Activated naive CD4-positive, alpha-beta T cell treated with anti-CD3 and anti-CD28 coated beads for 36 hours (primary cell): ENCODE measurements at regions not wholly inside any gene's neighbourhood (a gene's known extent, or its start where the extent isn't known, plus 50 kb on each side); places are given as distances from the start of the nearest gene placed in this dataset.
"Not testable (repeated sequence)": the region's sequence is repeated elsewhere in the genome, so short reads cannot be mapped to it uniquely, and the experiment has no call there.

Source experiments
- CTCF ChIA-PET: fragments of 350-600 bp; sonication (Branson Sonifier 250); formaldehyde crosslinking; loops from one replicate; lab custom pipeline; 2021; ENCODE audit warnings: antibody characterized with exemption; lab: Charles Lee
- DNase-seq: peaks from one replicate; pipeline ENCODE4 v3.0.0-alpha.2; 2020
- H3K27ac Mint-ChIP-seq: one replicate; pipeline ENCODE4 v1.8.0; 2021; ENCODE audit warnings: mild to moderate bottlenecking, mixed read lengths
- H3K27me3 Mint-ChIP-seq: one replicate; pipeline ENCODE4 v1.8.0; 2021; ENCODE audit warnings: low read depth, mixed read lengths
- H3K36me3 Mint-ChIP-seq: one replicate; pipeline ENCODE4 v1.8.0; 2021; ENCODE audit warnings: low read depth, mixed read lengths
- H3K4me1 Mint-ChIP-seq: one replicate; pipeline ENCODE4 v1.8.0; 2021; ENCODE audit warnings: low read depth, mixed read lengths
- H3K4me3 Mint-ChIP-seq: one replicate; pipeline ENCODE4 v1.8.0; 2021; ENCODE audit warnings: mild to moderate bottlenecking, moderate library complexity, mixed read lengths
- H3K9me3 Mint-ChIP-seq: one replicate; pipeline ENCODE4 v1.8.0; 2021; ENCODE audit warnings: mixed read lengths
- intact Hi-C: fragments of 100-400 bp; cut with micrococcal nuclease; formaldehyde crosslinking; loops from one replicate; pipeline ENCODE4 v1.15.1; 2023

GRCh38 chr2:67614454-67614853, 217.3 kb downstream of the ETAA1 start:
- Mint-ChIP-seq H3K27me3 (peaks cover 6% of the 10 kb centered on the region), H3K4me1 (no peaks in the 10 kb centered on the region), H3K4me3 (no peak overlapping the region), H3K36me3 (no peaks in the 10 kb centered on the region), H3K9me3 (no peaks in the 10 kb centered on the region), H3K27ac (no peak overlapping the region)
- DNase-seq = no peak
- CTCF ChIA-PET = no interaction called here
- intact Hi-C loops = no loop called here

GRCh38 chr2:67616749-67617148, 219.6 kb downstream of the ETAA1 start:
- Mint-ChIP-seq H3K4me3 (no peak overlapping the region), H3K27me3 (peaks cover 6% of the 10 kb centered on the region), H3K4me1 (no peaks in the 10 kb centered on the region), H3K36me3 (no peaks in the 10 kb centered on the region), H3K9me3 (no peaks in the 10 kb centered on the region), H3K27ac (no peak overlapping the region)
- DNase-seq = no peak
- intact Hi-C loops = no loop called here
- CTCF ChIA-PET = no interaction called here

GRCh38 chr2:67619204-67619603, 222.1 kb downstream of the ETAA1 start:
- no peaks in the 10 kb centered on the region for H3K9me3 Mint-ChIP-seq
- CTCF ChIA-PET = no interaction called here
- H3K36me3 Mint-ChIP-seq = no peaks in the 10 kb centered on the region
- H3K27ac Mint-ChIP-seq = no peak overlapping the region
- H3K4me1 Mint-ChIP-seq = no peaks in the 10 kb centered on the region
- intact Hi-C loops = no loop called here
- no peak for DNase-seq
- peaks cover 2% of the 10 kb centered on the region for H3K27me3 Mint-ChIP-seq
- H3K4me3 Mint-ChIP-seq = no peak overlapping the region

- H3K9me3 Mint-ChIP-seq, H3K4me3 Mint-ChIP-seq, H3K4me1 Mint-ChIP-seq, H3K27ac Mint-ChIP-seq, intact Hi-C loops, H3K36me3 Mint-ChIP-seq, CTCF ChIA-PET, DNase-seq, H3K27me3 Mint-ChIP-seq: not testable (repeated sequence)
These were observed 226.6 kb downstream of the ETAA1 start for GRCh38 chr2:67623741-67624140.

GRCh38 chr2:67625178-67625577, 228.0 kb downstream of the ETAA1 start:
- no peak for DNase-seq
- no peaks in the 10 kb centered on the region for H3K36me3 Mint-ChIP-seq
- no peaks in the 10 kb centered on the region for H3K4me1 Mint-ChIP-seq
- intact Hi-C loops = no loop called here
- peaks cover 2% of the 10 kb centered on the region for H3K27me3 Mint-ChIP-seq
- H3K9me3 Mint-ChIP-seq = no peaks in the 10 kb centered on the region
- CTCF ChIA-PET = no interaction called here
- no peak overlapping the region for H3K4me3 Mint-ChIP-seq
- no peak overlapping the region for H3K27ac Mint-ChIP-seq

- intact Hi-C loops = no loop called here
- H3K4me1 Mint-ChIP-seq = no peaks in the 10 kb centered on the region
These were observed 228.8 kb downstream of the ETAA1 start for GRCh38 chr2:67625690-67626475.

GRCh38 chr2:67626656-67627055, 229.5 kb downstream of the ETAA1 start:
- Mint-ChIP-seq H3K4me3 (no peak overlapping the region), H3K4me1 (no peaks in the 10 kb centered on the region), H3K9me3 (no peaks in the 10 kb centered on the region), H3K27ac (no peak overlapping the region), H3K27me3 (peaks cover 2% of the 10 kb centered on the region), H3K36me3 (no peaks in the 10 kb centered on the region)
- CTCF ChIA-PET = no interaction called here
- intact Hi-C loops = no loop called here
- no peak for DNase-seq

More at GRCh38 chr2:67625690-67626475, 228.8 kb downstream of the ETAA1 start:
- CTCF ChIA-PET = no interaction called here
- Mint-ChIP-seq H3K27ac (no peak overlapping the region), H3K4me3 (no peak overlapping the region), H3K27me3 (peaks cover 2% of the 10 kb centered on the region), H3K36me3 (no peaks in the 10 kb centered on the region), H3K9me3 (no peaks in the 10 kb centered on the region)
- DNase-seq = no peak

GRCh38 chr2:67627456-67628207, 230.5 kb downstream of the ETAA1 start:
- Mint-ChIP-seq H3K36me3 (no peaks in the 10 kb centered on the region), H3K27ac (no peak overlapping the region), H3K9me3 (no peaks in the 10 kb centered on the region), H3K4me1 (no peaks in the 10 kb centered on the region), H3K4me3 (no peak overlapping the region), H3K27me3 (peaks cover 5% of the 10 kb centered on the region)
- no peak for DNase-seq
- intact Hi-C loops = no loop called here
- CTCF ChIA-PET = no interaction called here

- H3K9me3 Mint-ChIP-seq = no peaks in the 10 kb centered on the region
- CTCF ChIA-PET = no interaction called here
- no peak overlapping the region for H3K4me3 Mint-ChIP-seq
- H3K36me3 Mint-ChIP-seq = no peaks in the 10 kb centered on the region
- H3K4me1 Mint-ChIP-seq = no peaks in the 10 kb centered on the region
- peaks cover 3% of the 10 kb centered on the region for H3K27me3 Mint-ChIP-seq
- no peak for DNase-seq
- no peak overlapping the region for H3K27ac Mint-ChIP-seq
- intact Hi-C loops = no loop called here
These were observed 231.8 kb downstream of the ETAA1 start for GRCh38 chr2:67628892-67629291.

- no peak for DNase-seq
- CTCF ChIA-PET = no interaction called here
- Mint-ChIP-seq H3K36me3 (no peaks in the 10 kb centered on the region), H3K4me1 (no peaks in the 10 kb centered on the region), H3K9me3 (no peaks in the 10 kb centered on the region), H3K27me3 (peaks cover 3% of the 10 kb centered on the region), H3K27ac (no peak overlapping the region), H3K4me3 (no peak overlapping the region)
- intact Hi-C loops = no loop called here
These were observed 234.3 kb downstream of the ETAA1 start for GRCh38 chr2:67631483-67631882.

GRCh38 chr2:67633212-67633856, 236.2 kb downstream of the ETAA1 start:
- DNase-seq = no peak
- no peaks in the 10 kb centered on the region for H3K4me1 Mint-ChIP-seq
- no peaks in the 10 kb centered on the region for H3K9me3 Mint-ChIP-seq
- no peak overlapping the region for H3K27ac Mint-ChIP-seq
- H3K36me3 Mint-ChIP-seq = no peaks in the 10 kb centered on the region
- intact Hi-C loops = no loop called here
- CTCF ChIA-PET = no interaction called here
- H3K27me3 Mint-ChIP-seq = peaks cover 3% of the 10 kb centered on the region
- H3K4me3 Mint-ChIP-seq = no peak overlapping the region

- intact Hi-C loops = no loop called here
- H3K9me3 Mint-ChIP-seq = peaks cover 3% of the 10 kb centered on the region
- H3K4me1 Mint-ChIP-seq = no peaks in the 10 kb centered on the region
- no peaks in the 10 kb centered on the region for H3K27me3 Mint-ChIP-seq
- DNase-seq = no peak
- CTCF ChIA-PET = no interaction called here
- H3K27ac Mint-ChIP-seq = no peak overlapping the region
- no peak overlapping the region for H3K4me3 Mint-ChIP-seq
- no peaks in the 10 kb centered on the region for H3K36me3 Mint-ChIP-seq
These were observed 241.0 kb downstream of the ETAA1 start for GRCh38 chr2:67638146-67638545.
